CD4-positive, alpha-beta memory T cell (primary cell): ENCODE measurements at regions not wholly inside any gene's neighbourhood (a gene's known extent, or its start where the extent isn't known, plus 50 kb on each side); places are given as distances from the start of the nearest gene placed in this dataset.
"Not testable (repeated sequence)": the region's sequence is repeated elsewhere in the genome, so short reads cannot be mapped to it uniquely, and the experiment has no call there.

Experiments used
- CTCF ChIA-PET: fragments of 350-600 bp; sonication (Branson Sonifier 250); formaldehyde crosslinking; loops from one replicate; lab custom pipeline; 2021; ENCODE audit warnings: inconsistent platforms; ENCODE audit not compliant: partially characterized antibody; lab: Charles Lee
- POLR2A ChIA-PET: fragments of 350-600 bp; sonication (Branson Sonifier 250); formaldehyde crosslinking; loops from one replicate; lab custom pipeline; 2021; ENCODE audit not compliant: partially characterized antibody; lab: Charles Lee
- DNase-seq, 5 donors: peaks; one replicate each; pipeline versions ENCODE4 v3.0.0 to v3.0.0-alpha.2; 2020 to 2022; ENCODE audit warnings: mixed read lengths in 1 of 5
- H3K27ac ChIP-seq: one replicate; pipeline ENCODE4 v1.7.0; 2013; ENCODE audit warnings: low read depth, low read length
- H3K27me3 ChIP-seq: 2 replicates; pipeline ENCODE4 v1.7.0; 2013; ENCODE audit warnings: mild to moderate bottlenecking, low read length, moderate library complexity; ENCODE audit not compliant: insufficient read depth
- H3K36me3 ChIP-seq: 2 replicates; pipeline ENCODE4 v1.7.0; 2013; ENCODE audit warnings: mild to moderate bottlenecking, low read length, moderate library complexity; ENCODE audit not compliant: insufficient read depth
- H3K4me1 ChIP-seq: 2 replicates; pipeline ENCODE4 v1.7.0; 2013; ENCODE audit warnings: mild to moderate bottlenecking, low read length, moderate library complexity; ENCODE audit not compliant: insufficient read depth
- H3K4me3 ChIP-seq, 2 donors: one replicate each; pipeline ENCODE4 v1.7.0; 2013; ENCODE audit warnings: low read length in 2 of 2, mild to moderate bottlenecking in 1 of 2
- H3K9me3 ChIP-seq, 2 donors: one replicate each; pipeline ENCODE4 v1.7.0; 2013; ENCODE audit warnings: low read length in 2 of 2, control low read depth in 1 of 2; ENCODE audit not compliant: control insufficient read depth in 1 of 2
- H3K27ac Mint-ChIP-seq, 7 donors: one replicate each; pipeline ENCODE4 v1.8.0; 2020 to 2021; ENCODE audit warnings: mixed read lengths in 7 of 7, mild to moderate bottlenecking in 6 of 7, inconsistent platforms in 3 of 7, moderate library complexity in 3 of 7
- H3K27me3 Mint-ChIP-seq, 2 donors: one replicate each; pipeline ENCODE4 v1.8.0; 2020 to 2021; ENCODE audit warnings: mixed read lengths in 2 of 2
- H3K36me3 Mint-ChIP-seq, 2 donors: one replicate each; pipeline ENCODE4 v1.8.0; 2020 to 2021; ENCODE audit warnings: mixed read lengths in 2 of 2, inconsistent platforms in 1 of 2, mild to moderate bottlenecking in 1 of 2
- H3K4me1 Mint-ChIP-seq, 4 donors: one replicate each; pipeline ENCODE4 v1.8.0; 2020 to 2021; ENCODE audit warnings: mixed read lengths in 4 of 4, mild to moderate bottlenecking in 1 of 4
- H3K4me3 Mint-ChIP-seq, 8 donors: one replicate each; pipeline ENCODE4 v1.8.0; 2020 to 2021; ENCODE audit warnings: mixed read lengths in 8 of 8, mild to moderate bottlenecking in 7 of 8, moderate library complexity in 6 of 8, inconsistent platforms in 3 of 8
- H3K9me3 Mint-ChIP-seq, 8 donors: one replicate each; pipeline ENCODE4 v1.8.0; 2020 to 2021; ENCODE audit warnings: mixed read lengths in 8 of 8, mild to moderate bottlenecking in 5 of 8, inconsistent platforms in 3 of 8, moderate library complexity in 1 of 8
- intact Hi-C: fragments of 100-400 bp; cut with micrococcal nuclease; formaldehyde crosslinking; loops from one replicate; pipeline ENCODE4 v1.15.1; 2023

GRCh38 chr3:193040836-193041672, 123.4 kb upstream of the MB21D2 start:
- ChIA-PET POLR2A (no interaction called here), CTCF (interaction anchor here (0.6 to 3.8 kb wide), 36 partner anchors 9 to 575 kb away, joined by 3 to 112 read pairs (median 4); partner anchors contain the start of gene MB21D2)
- intact Hi-C loops, result loop anchor here (1.0 to 5.0 kb wide), 2 partner anchors 124 to 229 kb away; partner anchors contain the start of gene MB21D2
- Histone ChIP-seq H3K27me3 (no peaks in the 10 kb centered on the region), H3K4me3 (no peak overlapping the region), H3K9me3 (no peaks in the 10 kb centered on the region), H3K36me3 (no peaks in the 10 kb centered on the region), H3K27ac (no peak overlapping the region), H3K4me1 (no peaks in the 10 kb centered on the region)
- Mint-ChIP-seq H3K36me3 (no peaks in the 10 kb centered on the region), H3K27ac (no peak overlapping the region), H3K9me3 (peaks cover 0 to 3% (median 0%) of the 10 kb centered on the region in 8 donors), H3K4me1 (peaks cover 0 to 1% (median 0%) of the 10 kb centered on the region in 4 donors), H3K27me3 (peaks cover 0 to 1% of the 10 kb centered on the region in 2 donors), H3K4me3 (no peak overlapping the region)
- DNase-seq, result peak; percentile 34 to 57 (median 51)

- H3K4me1 Mint-ChIP-seq, result no peaks in the 10 kb centered on the region
- Histone ChIP-seq H3K27me3 (no peaks in the 10 kb centered on the region), H3K4me1 (no peaks in the 10 kb centered on the region), H3K9me3 (no peaks in the 10 kb centered on the region), H3K27ac (no peak overlapping the region), H3K4me3 (no peak overlapping the region), H3K36me3 (no peaks in the 10 kb centered on the region)
- H3K4me3 Mint-ChIP-seq, result no peak overlapping the region
- H3K36me3 Mint-ChIP-seq, result no peaks in the 10 kb centered on the region
- intact Hi-C loops, result no loop called here
- DNase-seq, result no peak
- ChIA-PET CTCF (interaction anchor here (0.9 to 1.2 kb wide), 3 partner anchors 11 to 235 kb away, joined by 3 read pairs; no protein-coding TSS in a partner anchor), POLR2A (no interaction called here)
- H3K27me3 Mint-ChIP-seq, result peaks cover 0 to 4% of the 10 kb centered on the region in 2 donors
- no peaks in the 10 kb centered on the region for H3K9me3 Mint-ChIP-seq
- H3K27ac Mint-ChIP-seq, result no peak overlapping the region
Measured at GRCh38 chr3:193046371-193046770, 128.7 kb upstream of the MB21D2 start.

DNA sequence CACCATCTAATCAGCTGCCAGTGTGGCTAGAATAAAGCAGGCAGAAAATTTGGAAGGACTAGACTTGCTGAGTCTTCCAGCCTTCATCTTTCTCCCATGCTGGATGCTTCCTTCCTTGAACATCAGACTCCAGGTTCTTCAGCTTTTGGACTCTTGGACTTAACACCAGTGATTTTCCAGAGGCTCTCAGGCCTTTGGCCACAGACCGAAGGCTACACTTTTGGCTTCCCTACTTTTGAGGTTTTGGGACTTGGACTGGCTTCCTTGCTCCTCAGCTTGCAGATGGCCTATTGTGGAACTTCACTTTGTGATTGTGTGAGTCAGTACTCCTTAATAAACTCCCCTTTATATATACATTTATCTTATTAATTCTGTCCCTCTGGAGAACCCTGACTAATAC, 129.8 kb upstream of the MB21D2 start:
- DNase-seq, H3K36me3 Mint-ChIP-seq, H3K9me3 ChIP-seq, H3K36me3 ChIP-seq, H3K4me1 Mint-ChIP-seq, CTCF ChIA-PET, H3K27ac Mint-ChIP-seq, intact Hi-C loops, H3K4me3 ChIP-seq, H3K27me3 ChIP-seq, POLR2A ChIA-PET, H3K4me1 ChIP-seq, H3K9me3 Mint-ChIP-seq, H3K27me3 Mint-ChIP-seq, H3K27ac ChIP-seq, H3K4me3 Mint-ChIP-seq: not testable (repeated sequence)

DNA sequence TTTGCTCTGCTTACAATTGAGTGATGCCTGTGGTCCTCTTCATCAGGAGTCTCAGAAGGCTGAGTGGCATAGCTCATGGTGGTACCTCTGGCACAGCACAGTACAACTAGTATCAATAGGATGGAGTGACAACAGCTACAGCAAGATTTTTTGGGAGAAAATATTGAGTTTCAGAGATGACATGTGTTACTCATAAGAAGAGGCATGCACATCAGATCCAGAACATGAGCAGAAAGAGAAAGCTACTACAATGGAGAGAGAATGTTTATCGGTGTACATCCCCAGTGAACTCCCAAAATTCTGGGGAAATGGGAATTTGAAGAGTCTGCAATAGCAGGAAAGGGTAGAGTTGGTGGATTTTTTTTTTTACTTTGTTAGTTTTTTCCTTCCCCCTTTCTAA, 130.5 kb upstream of the MB21D2 start:
- no peak overlapping the region for H3K4me3 Mint-ChIP-seq
- Histone ChIP-seq H3K27me3 (no peaks in the 10 kb centered on the region), H3K36me3 (no peaks in the 10 kb centered on the region), H3K4me1 (no peaks in the 10 kb centered on the region), H3K27ac (no peak overlapping the region), H3K9me3 (no peaks in the 10 kb centered on the region), H3K4me3 (no peak overlapping the region)
- intact Hi-C loops, result no loop called here
- H3K4me1 Mint-ChIP-seq, result no peaks in the 10 kb centered on the region
- POLR2A ChIA-PET, result no interaction called here
- H3K27me3 Mint-ChIP-seq, result peaks cover 0 to 4% of the 10 kb centered on the region in 2 donors
- CTCF ChIA-PET, result no interaction called here
- no peak overlapping the region for H3K27ac Mint-ChIP-seq
- H3K9me3 Mint-ChIP-seq, result no peaks in the 10 kb centered on the region
- H3K36me3 Mint-ChIP-seq, result no peaks in the 10 kb centered on the region
- DNase-seq, result no peak

DNA sequence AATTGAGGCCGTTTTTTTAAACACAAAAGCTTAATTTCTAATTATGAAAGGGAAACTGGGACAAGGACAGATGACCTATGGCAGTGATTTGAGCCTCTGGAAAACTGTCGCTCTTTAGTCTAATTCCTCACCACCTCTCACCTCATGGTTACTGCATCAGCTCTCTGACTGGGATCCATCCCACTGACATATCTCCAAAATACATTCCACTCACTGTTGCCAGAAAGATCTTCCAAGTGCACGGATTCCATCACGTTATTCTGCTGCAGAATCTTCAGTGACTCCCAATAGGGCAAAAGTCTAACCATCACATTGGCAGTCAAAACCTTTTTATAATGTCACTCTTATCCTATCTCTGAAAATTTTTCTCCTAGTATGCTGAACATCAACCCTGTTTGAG, 132.3 kb upstream of the MB21D2 start:
- Histone ChIP-seq H3K27me3 (no peaks in the 10 kb centered on the region), H3K27ac (no peak overlapping the region), H3K9me3 (no peaks in the 10 kb centered on the region), H3K4me1 (no peaks in the 10 kb centered on the region), H3K4me3 (no peak overlapping the region), H3K36me3 (no peaks in the 10 kb centered on the region)
- ChIA-PET CTCF (interaction anchor here (0.8 to 3.5 kb wide), 3 partner anchors 8 to 235 kb away, joined by 3 to 15 read pairs (median 3); no protein-coding TSS in a partner anchor), POLR2A (no interaction called here)
- H3K27me3 Mint-ChIP-seq, result peaks cover 3 to 5% of the 10 kb centered on the region in 2 donors
- no peaks in the 10 kb centered on the region for H3K4me1 Mint-ChIP-seq
- intact Hi-C loops, result no loop called here
- H3K36me3 Mint-ChIP-seq, result no peaks in the 10 kb centered on the region
- H3K27ac Mint-ChIP-seq, result no peak overlapping the region
- DNase-seq, result no peak
- H3K4me3 Mint-ChIP-seq, result no peak overlapping the region
- no peaks in the 10 kb centered on the region for H3K9me3 Mint-ChIP-seq

GRCh38 chr3:193051314-193051713, 133.7 kb upstream of the MB21D2 start:
- H3K9me3 ChIP-seq, result no peaks in the 10 kb centered on the region
- Mint-ChIP-seq H3K4me3 (no peak overlapping the region), H3K36me3 (no peaks in the 10 kb centered on the region), H3K4me1 (no peaks in the 10 kb centered on the region), H3K27ac (no peak overlapping the region), H3K9me3 (no peaks in the 10 kb centered on the region), H3K27me3 (peaks cover 3 to 5% of the 10 kb centered on the region in 2 donors)
- POLR2A ChIA-PET, result no interaction called here
- H3K36me3 ChIP-seq, result no peaks in the 10 kb centered on the region
- no peaks in the 10 kb centered on the region for H3K27me3 ChIP-seq
- no peak overlapping the region for H3K27ac ChIP-seq
- intact Hi-C loops, result no loop called here
- CTCF ChIA-PET, result interaction anchor here (3.5 kb wide), 1 partner anchor 10 kb away, joined by 15 read pairs; no protein-coding TSS in a partner anchor
- DNase-seq, result no peak
- H3K4me1 ChIP-seq, result no peaks in the 10 kb centered on the region
- H3K4me3 ChIP-seq, result no peak overlapping the region

DNA sequence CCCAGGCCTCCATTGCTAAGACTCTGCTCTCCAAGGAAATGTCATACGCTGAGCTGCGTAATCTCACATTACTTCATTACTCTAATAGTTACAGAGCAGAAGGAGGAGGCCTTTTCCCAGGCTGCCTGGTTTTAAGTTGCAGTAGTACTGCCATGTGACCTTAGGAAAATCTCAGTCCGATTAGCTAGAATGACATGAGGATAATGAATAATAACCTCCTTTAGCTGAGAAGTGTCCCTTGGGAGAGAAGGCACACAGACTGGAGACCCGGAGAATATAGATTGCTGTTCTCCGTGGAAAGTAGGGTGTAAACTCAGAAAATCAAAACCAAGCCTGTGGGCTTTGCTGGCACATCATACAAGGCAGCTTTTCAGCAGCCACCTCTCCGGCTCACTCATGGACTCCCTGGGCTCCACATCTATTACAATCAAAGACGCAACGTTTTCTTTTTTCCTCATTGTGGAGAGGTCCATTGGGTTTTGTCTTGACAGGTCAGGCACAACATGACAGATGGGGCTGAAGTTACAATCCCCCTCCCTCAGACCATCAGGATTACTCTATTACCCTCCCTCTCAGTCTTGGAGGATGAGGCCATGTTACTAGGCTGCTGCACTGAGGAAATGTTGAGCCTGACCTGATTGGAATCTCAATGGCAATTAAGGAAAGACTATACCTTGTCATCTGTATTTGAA, 134.8 kb upstream of the MB21D2 start:
- H3K9me3 ChIP-seq, result no peaks in the 10 kb centered on the region
- H3K27ac Mint-ChIP-seq, result no peak overlapping the region
- H3K36me3 Mint-ChIP-seq, result no peaks in the 10 kb centered on the region
- H3K27ac ChIP-seq, result no peak overlapping the region
- no peaks in the 10 kb centered on the region for H3K4me1 ChIP-seq
- H3K27me3 Mint-ChIP-seq, result peaks cover 5% of the 10 kb centered on the region in 2 donors
- H3K4me3 ChIP-seq, result no peak overlapping the region
- H3K4me3 Mint-ChIP-seq, result no peak overlapping the region
- ChIA-PET POLR2A (no interaction called here), CTCF (interaction anchor here (3.5 kb wide), 1 partner anchor 11 kb away, joined by 15 read pairs; no protein-coding TSS in a partner anchor)
- intact Hi-C loops, result no loop called here
- H3K9me3 Mint-ChIP-seq, result no peaks in the 10 kb centered on the region
- no peaks in the 10 kb centered on the region for H3K27me3 ChIP-seq
- DNase-seq, result no peak
- H3K36me3 ChIP-seq, result no peaks in the 10 kb centered on the region
- H3K4me1 Mint-ChIP-seq, result no peaks in the 10 kb centered on the region
